SW 1271 (cell line): ENCODE measurements at regions not wholly inside any gene's neighbourhood (a gene's known extent, or its start where the extent isn't known, plus 50 kb on each side); places are given as distances from the start of the nearest gene placed in this dataset.

ENCODE experiments used
- DNase-seq, 2 experiments: peaks; one replicate each; lab custom pipeline; 2025; lab: John Stamatoyannopoulos, UW

DNA sequence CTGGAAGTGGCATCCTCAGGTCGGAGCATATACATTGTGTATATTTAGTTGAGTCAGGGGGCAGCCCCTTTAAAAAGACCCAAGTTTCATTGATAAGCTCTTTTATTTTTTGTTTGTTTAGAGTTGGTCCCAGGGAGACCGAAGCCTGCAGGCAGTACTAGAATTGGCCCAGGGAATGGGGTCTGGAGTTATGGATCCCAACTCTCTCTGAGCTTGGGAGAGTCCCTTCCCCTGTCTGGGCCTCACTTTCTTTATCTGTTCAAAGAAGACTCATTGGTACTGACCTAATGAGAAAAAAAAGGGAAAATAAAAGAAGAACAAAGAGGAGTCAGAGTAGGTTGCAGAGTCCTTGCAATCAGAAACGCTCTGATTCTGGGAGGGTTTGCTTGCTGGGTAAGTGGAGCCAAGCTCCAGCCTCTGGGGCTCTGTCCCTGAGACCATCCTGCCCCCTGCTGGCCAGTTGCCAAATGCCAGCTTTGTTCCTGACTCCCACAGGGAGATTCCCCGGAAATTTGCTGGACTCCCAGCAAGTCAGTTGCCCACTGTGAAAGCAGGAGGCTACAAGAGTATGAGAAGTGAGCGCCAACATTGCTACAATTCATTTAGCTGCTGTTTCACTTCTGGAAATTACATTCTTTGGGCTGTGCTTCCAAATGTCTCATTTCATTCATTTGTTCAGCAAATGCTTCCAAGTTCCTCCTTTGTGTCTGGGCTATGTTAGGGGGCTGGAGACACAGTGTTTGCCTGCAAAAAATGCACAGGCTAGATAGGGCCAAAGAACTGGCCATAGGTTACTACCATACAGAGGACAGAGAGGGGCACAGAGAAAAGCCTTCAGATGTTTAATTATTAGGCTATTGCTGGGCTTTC lies 156.2 kb downstream of the MELK start:
- DNase-seq = peak in 1 of 2 experiments; percentile 13

DNA sequence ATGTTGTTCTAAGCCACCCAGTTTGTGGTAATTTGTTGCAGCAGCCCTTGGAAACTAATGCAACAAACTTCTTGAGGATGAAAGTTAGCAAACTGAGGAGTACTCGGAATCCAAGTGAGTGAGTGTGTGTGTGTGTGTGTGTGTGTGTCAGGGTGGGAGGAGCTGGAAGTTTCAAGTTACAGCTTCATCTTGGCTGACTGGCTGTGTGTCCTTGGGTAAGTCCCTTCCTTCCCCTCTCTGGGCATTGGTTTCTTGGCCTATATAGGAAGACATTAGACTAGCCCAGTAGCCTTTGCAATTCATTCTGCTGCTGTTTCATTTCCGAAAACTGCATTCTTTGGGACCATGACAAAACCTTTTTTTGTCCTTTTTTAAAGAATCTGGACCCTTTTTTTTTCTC lies 157.2 kb downstream of the MELK start:
- DNase-seq = no peak

DNA sequence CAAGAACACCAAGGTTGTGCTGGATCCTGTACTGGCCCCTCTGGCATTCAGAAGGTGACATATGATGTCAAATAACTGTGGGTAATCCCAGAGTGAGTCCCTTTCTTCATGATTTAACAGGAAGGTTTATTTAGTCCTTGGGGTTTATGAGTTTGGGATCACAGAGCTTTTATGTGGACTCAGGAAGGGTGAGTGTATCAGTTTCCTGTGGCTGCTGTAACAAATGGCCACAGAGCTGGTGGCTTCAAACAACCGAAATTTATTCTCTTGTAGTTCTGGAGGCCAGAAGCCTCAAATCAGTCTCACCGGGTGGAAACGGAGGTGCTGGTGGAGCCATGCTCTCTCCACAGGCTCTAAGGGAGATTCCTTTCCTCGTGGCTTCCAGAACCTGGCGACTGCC lies 157.7 kb downstream of the MELK start:
- DNase-seq = no peak

DNA sequence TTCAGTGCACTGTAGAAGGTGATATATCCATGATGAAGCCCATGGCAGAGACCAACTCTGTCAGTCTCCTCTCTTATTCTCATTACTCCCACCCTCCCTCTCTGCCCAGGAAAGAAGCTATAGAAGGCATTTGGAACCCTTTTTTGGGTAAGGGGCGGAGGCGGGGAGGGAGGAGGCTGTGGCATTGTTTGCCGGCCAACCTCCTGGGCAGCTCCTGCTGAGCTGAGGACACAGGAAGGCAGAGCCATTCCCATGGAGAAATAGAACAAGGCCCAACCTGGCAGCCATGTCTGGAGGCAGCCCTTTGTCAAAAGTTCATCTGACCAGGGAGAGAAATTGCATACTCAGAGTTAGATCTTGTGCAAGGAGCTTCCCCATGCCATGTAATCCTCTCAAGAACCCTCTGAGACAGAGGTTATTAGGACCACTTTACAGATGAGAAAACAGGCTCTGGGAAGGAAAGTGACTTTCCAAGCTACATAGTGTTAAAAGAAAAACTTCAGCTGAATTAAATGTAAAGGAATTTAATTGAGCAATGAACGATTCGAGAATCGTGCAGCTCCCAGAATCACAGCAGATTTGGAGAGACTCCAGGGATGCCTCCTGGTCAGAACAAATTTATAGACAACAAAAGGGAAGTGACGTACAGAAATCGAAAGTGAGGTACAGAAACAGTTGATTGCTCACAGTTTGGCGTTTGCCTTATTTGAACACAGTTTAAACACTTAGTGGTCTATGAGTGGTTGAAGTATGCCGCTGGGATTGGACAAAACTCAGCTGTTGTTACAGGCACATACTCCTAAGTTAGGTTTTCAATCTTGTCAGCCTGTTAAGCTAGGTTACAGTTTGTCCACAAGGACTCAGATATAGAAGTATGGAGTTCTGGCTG lies 158.6 kb downstream of the MELK start:
- no peak for DNase-seq

DNA sequence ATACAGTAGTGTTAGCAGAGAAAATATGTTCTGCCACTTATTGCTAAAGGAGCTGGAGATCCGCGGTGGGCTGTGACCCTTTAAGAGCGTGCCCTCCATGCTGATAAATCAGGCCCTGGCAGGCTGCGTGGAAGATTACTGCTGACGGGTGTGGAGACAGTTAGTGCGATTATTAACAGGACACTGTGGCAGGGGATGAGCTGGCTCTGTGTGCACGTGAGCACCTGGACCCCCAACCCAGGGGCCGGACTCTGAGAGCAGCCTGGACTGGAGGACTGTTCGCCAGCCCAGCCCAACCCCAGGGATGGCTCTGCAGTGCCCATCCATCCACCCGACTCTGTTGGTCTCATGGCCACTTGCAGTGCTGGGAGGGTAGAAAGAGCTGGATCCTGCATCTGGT lies 162.0 kb downstream of the MELK start:
- no peak for DNase-seq

DNA sequence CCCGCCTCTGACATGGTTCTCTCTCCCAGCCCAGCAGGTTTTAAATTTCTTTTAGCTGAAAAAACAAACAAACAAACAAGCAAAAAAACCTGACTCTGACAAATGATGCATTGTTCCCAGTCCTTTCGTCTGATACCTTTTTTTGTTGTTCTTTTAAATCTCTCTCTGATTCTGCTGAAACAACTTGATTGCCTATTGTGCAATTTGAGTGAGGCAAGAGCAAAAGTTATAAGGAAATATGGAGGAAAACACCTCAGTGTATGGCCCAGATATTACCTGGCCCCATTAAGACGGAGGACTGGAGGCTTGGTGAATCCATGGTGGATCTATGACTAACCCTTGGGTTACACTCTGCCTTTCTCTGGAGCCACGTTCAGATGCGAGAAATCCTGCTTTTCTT lies 164.0 kb downstream of the MELK start:
- DNase-seq = no peak

DNA sequence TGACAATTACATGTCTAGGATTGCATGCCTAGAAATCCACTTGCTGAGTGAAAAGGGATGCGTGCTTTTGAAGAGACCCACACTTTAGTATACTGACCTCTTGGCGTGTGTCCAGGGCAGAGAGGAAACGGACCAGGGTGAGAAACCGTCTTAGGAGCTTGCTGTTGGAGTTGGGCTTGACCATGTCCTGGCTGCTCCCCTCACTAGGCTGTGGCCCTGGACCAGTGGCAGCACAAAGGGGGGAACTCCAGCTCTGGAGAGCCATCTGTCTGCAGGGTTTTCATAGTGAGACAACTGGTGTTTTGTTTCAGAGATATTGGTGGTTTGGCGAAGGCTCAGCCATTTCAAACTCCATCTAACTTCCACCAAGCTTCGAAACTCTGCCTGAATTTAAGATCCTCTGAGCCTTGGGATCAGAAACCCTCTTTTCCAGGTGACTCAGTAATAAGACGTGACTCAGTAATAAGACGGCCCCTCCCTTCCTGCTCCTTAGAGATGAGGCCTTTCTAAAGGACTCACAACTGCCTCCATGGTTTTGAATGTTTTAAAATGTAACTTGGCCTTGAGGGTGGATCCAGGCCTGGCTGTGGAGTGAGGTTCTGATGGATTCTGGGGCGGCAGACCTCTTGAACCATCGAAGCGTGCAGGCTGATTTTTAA lies 165.8 kb downstream of the MELK start:
- DNase-seq = peak in 1 of 2 experiments; percentile 2

DNA sequence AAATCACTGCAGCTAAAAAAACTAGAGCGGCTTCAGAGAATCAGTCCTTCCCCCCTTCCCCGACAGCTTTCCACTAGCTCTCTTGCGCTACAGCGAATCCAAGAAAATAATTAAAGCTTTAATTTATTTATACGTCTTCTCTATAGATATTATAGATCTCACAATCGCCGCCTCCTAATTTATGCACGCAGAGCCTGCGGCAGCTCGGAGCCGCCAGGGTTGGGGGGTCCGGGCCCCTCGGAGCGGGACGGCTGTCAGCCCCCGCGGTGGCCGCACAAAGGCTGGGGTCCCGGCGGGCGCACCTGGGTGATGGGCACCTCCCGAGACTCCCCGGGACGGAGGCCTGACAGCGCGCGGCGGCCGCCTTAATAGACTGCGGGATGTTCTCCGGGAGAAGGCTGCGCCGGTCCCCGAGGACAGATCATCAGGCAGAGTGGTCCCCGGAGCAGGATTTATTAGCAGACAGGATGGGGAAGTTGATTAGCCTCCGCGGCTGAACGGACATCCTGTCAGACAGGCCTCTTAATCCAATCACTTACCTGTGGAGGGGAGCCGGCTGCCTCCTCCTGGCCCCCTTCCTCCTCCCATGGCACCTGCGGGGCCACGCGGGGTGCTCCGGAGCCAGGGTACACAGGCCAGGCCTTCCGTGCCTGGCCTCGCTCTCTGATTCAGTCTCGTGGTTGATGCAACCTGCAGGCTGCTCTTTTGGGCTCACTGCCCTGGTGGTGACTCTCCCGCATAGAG lies 166.8 kb downstream of the MELK start:
- no peak for DNase-seq

DNA sequence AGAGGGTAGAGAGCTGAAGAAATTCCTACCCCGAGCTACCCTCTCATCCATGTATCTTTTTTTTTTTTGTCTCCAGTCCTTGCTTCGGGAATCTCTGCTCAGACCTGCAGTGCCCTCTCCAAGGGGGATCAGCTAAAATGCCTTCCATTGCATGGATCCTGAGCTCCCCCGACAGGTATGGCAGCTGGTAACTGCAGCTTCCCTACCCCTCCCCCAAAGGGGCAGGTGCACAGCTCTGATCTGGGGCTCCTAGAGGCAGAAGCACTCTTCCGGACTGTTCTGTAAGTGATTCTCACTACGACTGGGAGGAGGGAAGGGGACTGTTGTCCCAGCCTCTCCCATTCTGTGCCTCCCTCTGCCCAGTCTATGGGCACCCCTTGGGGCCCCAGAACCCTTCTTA lies 169.6 kb downstream of the MELK start:
- no peak for DNase-seq

DNA sequence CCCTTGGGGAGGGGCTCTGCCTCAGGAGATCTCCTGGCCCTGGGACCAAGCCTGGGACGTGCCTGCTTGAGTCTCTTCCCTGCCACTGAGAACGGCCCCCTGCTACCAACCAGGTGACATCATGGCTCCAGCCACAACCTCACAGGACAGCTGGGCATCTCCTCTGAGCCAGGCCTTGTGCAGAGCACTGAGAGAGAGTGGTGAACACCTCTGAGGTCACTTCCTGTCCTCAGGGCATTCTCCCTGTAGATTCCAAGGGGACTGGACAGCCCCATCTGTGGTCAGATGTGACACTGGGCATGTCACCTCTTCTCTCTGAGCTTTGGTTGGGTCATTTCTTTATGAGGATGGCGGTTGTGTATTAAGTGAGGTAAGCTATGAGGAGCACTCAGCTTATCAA lies 172.0 kb downstream of the MELK start:
- DNase-seq = peak in 1 of 2 experiments; percentile 1

DNA sequence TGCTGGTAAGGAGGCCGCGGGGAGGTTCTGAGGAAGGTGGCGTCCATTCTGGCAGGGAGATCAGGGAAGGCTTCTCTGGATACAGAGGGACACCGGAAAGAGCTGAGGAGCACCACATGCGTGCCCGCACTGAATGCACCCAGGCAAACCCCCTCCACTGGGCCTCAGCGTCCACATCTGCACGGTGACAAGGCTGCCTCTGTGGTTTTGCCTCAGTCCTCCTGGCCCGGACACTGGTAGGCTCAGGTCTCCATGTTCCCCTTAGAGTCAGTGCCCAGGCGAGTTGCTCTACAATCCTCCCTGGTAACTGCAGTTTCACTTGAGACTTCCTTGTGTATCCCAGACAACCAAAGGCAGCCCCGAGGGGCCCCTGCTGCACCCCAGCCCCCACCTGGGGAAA lies 173.3 kb downstream of the MELK start:
- DNase-seq = no peak

DNA sequence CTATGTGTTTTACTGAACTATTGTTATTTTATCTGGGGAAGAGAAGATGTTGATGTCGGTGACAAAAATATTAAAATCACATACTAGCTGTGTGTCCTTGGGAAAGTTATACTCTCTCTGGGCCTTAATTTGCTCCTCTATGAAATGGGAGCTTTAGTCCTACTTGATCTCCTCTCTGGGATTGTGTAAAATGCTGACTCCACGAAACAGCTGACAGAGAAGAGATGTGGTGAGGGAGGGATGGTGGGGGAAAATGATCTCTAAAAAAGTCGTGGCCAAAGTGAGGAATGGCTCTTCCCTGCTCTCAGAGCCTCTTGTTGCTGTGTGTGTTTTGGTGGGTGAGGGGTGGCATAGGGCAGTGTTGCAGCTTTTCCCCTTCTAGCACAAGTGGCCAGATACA lies 173.7 kb downstream of the MELK start:
- no peak for DNase-seq

DNA sequence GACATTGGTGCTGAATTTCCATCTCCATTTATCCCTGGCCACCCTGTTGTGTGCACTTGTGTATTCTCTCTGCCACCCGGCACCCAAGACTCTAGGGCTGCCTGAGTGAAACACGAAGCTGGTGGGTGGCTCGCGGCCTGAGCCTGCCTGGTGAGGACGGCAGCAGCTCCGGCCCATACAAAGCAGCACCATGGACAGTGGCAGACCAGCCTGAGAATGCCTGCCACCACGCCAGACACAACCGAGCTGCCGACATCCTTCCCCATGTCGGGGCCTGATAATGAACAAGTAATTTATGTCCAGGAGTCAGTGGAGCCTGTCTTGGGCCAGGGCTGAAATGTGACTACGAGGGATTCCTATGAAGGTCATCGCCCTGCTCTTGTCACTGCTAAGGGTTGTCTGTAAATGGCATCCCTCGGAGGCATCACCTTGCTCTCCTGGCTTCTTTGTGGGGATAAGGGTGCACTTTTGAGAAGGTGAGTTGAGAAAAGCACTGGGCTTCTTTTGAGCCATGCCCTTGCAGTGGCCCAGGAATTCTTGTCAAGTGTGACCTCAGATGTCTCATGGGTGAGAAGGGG lies 175.7 kb downstream of the MELK start:
- no peak for DNase-seq

DNA sequence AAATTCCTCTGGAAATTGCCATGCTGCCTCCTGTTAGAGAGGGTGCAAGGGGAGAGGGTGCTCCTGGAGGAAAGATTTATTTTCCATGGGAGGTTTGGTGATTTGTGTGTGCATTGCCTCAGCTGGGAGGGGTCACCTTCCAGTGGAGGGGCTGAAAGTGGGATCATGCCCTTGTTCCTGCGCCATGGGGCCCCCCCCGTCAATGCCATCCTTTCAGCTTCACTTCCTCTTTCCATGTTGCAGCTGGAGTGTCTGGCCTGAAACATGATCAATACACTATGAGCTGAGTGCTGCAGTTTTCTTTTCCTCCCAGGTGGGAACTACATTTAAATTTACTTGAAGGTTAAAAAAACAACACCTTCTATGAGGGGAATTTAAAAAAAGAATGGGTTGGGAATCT lies 176.8 kb downstream of the MELK start:
- DNase-seq = no peak

DNA sequence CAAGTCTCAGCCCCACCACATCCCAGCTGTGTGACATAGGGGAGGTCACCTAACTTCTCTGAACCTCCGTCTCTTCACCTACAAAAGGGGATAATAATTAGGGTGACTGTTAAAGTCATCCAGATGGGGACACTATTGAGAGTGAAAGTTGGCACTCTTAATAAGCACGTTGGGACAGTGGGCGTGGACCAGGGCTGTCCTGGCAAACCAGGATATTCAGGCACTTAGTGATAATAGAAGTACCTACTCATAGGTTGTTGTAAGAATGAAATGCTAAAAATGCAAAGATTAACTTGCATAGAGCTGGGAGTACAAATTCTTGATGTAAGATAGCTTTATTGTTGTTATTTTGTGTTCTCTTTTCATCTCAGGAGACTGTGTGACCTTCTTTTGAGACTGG lies 177.9 kb downstream of the MELK start:
- DNase-seq = no peak

DNA sequence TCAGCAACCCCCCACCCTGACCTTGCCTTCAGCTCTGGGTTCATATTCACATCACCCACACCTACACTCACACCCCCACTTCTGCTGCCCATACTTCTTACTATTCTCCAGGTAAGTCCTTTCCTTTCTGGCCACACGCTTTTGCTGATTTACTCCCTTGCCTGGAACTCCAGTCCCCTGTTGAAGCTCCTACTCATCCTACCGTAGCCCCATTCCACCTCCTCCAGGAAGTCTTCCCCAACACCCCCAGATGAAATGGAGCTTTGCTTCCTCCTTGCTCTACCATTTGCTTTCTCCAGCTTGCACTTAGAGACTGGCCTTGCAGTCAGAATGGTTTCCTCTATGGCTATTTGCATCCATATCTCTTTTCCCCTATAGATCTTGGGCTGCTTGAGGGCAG lies 182.3 kb downstream of the MELK start:
- DNase-seq = no peak

DNA sequence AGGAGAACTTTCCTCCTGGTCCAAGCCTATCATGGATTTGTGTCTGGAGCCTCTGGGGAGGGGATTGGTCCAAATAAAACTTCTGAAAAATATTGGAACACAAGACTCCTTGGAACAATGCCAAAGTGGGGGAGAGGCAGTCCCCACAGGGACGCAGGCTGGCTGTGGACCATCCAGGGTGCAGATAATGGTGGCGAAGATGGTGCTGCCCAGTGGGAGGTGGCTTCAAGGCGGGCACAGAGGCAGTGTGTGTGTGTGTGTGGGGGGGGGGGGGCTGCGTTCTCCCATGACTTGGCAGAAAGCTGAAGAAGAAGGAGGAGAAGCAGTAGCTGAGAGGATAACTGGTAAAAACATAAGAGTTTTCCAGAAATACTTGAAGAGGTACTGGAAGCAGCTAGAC lies 186.4 kb downstream of the MELK start:
- no peak for DNase-seq

DNA sequence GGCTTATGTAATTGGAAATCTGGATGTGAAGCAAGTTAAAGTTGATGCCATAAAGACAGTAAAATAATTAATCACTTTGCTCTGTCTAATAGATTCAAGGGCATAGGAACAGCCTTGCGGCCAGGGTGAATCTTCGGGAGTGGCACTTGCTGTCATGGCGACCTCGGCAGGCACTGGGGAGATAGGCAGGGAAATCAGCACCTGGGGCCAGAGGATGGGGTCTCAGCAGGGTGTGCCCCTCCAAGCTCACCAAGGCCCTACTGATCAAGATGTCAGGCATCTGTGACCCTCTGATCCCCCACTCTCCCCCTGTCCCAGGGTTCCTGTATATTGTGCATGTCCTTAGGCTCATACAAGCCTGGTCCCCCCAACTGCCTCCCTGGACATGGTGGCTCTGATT lies 187.3 kb downstream of the MELK start:
- no peak for DNase-seq

DNA sequence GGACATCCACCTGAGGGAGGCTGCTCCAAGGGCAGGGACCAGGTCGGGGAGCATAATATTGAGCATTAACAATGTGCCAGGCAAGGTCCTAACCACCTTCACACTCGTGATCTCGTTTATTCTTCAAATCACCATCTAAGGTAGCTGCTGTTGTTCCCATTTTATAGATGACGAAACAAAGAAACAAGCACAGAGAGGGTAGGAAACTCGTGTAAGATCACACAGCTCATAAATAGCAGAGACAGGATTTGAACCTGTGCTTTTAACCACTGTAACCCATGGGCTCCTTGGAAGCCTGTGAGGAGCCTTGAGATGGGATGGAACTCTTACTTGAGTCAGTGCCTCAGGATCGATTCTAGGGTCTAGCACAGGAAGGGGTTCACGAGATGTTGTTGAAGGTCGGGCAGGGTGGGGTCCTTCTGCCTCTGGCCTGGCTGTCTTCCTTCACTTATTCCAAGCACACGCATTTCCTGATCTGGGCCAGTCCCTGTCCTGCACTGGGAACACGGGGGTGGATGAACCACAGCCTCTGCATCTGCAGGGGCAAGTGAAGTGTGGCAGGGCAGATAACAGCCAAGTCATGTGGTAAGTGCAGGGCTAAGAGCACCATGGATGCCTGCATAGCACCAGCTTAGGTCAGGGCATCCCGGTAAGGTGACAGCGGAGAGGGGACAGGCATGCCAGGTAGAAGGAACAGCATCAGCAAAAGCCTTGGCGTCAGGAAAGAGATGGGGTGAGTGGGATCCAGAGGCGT lies 188.1 kb downstream of the MELK start:
- DNase-seq = no peak

DNA sequence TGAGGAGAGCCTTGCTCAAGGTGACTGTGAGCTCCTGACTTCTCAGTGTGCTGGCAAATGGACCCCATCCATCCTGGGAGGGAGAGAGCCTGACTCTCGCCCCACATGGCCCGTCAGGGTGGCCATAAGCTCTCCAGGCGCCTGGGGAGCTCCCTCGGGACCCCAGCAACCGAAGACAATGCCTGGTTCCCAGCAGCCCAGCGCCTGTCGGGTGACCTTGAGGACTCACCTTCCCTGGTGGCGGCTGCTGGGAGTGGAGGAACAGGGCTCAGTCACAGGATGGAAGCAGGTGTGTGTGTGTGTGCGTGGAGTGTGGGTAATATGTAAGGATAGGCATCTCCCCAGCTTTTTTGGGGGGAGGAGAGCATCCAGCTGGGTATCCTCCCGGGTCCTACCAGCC lies 190.3 kb downstream of the MELK start:
- DNase-seq = no peak

DNA sequence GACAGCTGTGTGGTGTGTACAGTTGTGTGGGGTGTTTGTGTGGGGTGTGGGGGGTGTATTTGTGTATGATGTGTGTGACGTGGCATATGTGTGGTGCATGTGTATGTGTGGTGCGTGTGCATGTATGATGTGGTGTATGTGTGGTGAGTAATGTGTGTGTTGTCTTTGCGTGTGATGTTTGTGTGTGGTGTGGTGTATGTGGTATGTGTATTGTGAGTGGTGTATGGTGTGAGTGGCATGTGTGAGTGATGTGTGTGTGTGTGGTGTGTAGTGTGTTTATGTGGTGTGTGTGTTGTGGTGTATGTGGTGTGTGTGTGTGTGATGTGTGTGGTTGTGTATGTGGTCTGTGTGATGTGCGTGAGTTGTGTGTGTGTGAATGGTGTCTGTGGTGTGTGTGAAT lies 191.1 kb downstream of the MELK start:
- DNase-seq = no peak
